ENCODE measurements at regions not wholly inside any gene's neighbourhood (a gene's known extent, or its start where the extent isn't known, plus 50 kb on each side); places are given as distances from the start of the nearest gene placed in this dataset.

DNA sequence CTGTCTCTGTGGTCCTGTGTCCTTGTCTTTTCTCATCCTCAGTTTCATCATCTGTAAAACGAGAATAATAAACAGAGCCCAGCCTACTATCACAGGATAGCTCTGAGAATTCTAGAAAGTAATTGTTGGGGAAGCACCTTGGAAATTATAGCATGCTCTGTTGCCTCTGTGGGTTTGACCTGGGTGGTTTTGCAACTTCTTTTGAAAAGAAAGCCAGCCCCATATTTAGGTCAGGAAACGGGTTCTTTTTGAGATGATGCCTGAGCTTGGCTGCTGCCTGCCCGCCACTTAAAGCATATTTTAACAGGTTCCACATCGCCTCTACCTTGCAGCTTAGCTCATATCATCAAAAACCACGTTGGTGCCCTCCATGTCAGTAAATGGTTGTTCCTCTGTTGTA lies 111.1 kb downstream of the TLR4 start:
- Mint-ChIP-seq H3K36me3 (ENCODE audit: low read depth) (no peaks in the 10 kb centered on the region), H3K27me3 (ENCODE audit: low read depth) (peaks cover 3% of the 10 kb centered on the region), H3K9me3 (no peaks in the 10 kb centered on the region), H3K4me3 (no peak overlapping the region), H3K4me1 (no peaks in the 10 kb centered on the region), H3K27ac (ENCODE audit: unreplicated experiment) (no peak overlapping the region)
- no peak for DNase-seq (ENCODE audit: low read depth, low spot score)
- TF ChIP-seq, protein P1, sequence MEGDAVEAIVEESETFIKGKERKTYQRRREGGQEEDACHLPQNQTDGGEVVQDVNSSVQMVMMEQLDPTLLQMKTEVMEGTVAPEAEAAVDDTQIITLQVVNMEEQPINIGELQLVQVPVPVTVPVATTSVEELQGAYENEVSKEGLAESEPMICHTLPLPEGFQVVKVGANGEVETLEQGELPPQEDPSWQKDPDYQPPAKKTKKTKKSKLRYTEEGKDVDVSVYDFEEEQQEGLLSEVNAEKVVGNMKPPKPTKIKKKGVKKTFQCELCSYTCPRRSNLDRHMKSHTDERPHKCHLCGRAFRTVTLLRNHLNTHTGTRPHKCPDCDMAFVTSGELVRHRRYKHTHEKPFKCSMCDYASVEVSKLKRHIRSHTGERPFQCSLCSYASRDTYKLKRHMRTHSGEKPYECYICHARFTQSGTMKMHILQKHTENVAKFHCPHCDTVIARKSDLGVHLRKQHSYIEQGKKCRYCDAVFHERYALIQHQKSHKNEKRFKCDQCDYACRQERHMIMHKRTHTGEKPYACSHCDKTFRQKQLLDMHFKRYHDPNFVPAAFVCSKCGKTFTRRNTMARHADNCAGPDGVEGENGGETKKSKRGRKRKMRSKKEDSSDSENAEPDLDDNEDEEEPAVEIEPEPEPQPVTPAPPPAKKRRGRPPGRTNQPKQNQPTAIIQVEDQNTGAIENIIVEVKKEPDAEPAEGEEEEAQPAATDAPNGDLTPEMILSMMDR (conservative IDR thresholded peaks at IDR 0.05): no peak

DNA sequence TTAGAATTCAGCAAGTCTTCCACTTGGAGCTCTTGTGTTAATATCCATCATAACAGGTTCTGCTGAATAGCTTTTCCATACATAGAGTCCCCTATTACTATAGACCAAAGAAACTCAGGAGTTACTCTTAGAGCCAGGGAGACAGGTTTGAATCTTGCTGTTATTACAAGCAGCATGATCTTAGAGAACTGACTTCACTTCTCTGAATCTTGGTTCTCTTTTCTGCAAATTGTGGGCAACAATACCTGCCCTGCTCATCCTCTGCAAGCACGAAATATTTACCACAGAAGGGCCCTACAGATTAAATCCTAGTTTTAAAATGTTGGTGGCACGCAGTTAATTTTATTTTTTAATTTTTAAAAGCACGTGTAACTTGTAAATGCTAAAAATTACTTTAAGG lies 111.7 kb downstream of the TLR4 start:
- Mint-ChIP-seq H3K4me1 (no peaks in the 10 kb centered on the region), H3K27ac (ENCODE audit: unreplicated experiment) (no peak overlapping the region), H3K27me3 (ENCODE audit: low read depth) (peaks cover 3% of the 10 kb centered on the region), H3K9me3 (no peaks in the 10 kb centered on the region), H3K36me3 (ENCODE audit: low read depth) (no peaks in the 10 kb centered on the region), H3K4me3 (no peak overlapping the region)
- DNase-seq (ENCODE audit: low read depth, low spot score): no peak
- TF ChIP-seq, protein P1 (conservative IDR thresholded peaks at IDR 0.05): no peak

DNA sequence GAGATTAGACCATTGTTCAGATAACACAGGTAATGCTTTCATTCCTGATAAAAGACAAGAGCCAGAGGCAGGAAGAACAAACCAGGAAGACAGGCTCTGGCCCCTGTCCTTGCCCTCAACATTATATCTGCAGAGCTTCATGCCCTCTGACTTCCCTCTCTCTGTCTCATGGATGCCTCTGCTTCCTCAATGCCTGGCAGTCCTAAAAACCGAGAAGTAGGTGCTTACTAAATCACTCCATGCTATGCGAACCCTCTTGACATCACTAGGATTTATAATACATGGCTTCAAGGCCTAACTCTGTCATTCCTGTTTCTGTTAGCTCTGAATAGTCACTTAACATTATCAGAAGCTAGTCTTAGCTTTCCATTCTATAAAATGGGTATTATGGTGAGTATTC lies 117.8 kb downstream of the TLR4 start:
- Mint-ChIP-seq H3K27ac (ENCODE audit: unreplicated experiment) (no peak overlapping the region), H3K36me3 (ENCODE audit: low read depth) (no peaks in the 10 kb centered on the region), H3K4me3 (no peak overlapping the region), H3K27me3 (ENCODE audit: low read depth) (no peaks in the 10 kb centered on the region), H3K4me1 (no peaks in the 10 kb centered on the region), H3K9me3 (no peaks in the 10 kb centered on the region)
- DNase-seq (ENCODE audit: low read depth, low spot score): no peak
- TF ChIP-seq, protein P1 (conservative IDR thresholded peaks at IDR 0.05): no peak

DNA sequence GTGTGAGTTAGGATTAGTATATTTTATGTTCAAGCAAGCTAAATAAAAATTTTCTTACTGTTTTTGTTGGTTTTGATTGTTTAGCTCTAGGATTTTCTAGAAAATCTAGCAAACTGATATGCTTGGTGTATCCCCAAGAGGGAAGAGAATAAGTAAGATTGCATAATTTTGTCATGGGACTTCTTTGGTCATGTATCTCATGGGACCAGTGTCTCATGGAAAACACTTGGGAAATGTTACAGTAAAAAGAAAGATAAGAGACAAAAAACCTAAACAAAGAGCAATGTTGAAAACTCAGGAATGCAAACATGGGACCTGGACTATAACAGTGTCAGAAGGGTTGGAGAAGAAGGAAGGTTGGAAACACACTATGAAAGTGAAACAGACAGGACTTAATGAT lies 119.4 kb downstream of the TLR4 start:
- H3K9me3 Mint-ChIP-seq: no peaks in the 10 kb centered on the region
- H3K4me3 Mint-ChIP-seq: no peak overlapping the region
- no peak for DNase-seq (ENCODE audit: low read depth, low spot score)
- no peaks in the 10 kb centered on the region for H3K27me3 Mint-ChIP-seq (ENCODE audit: low read depth)
- no peaks in the 10 kb centered on the region for H3K36me3 Mint-ChIP-seq (ENCODE audit: low read depth)
- H3K27ac Mint-ChIP-seq (ENCODE audit: unreplicated experiment): no peak overlapping the region
- TF ChIP-seq, protein P1 (conservative IDR thresholded peaks at IDR 0.05): no peak
- H3K4me1 Mint-ChIP-seq: no peaks in the 10 kb centered on the region

DNA sequence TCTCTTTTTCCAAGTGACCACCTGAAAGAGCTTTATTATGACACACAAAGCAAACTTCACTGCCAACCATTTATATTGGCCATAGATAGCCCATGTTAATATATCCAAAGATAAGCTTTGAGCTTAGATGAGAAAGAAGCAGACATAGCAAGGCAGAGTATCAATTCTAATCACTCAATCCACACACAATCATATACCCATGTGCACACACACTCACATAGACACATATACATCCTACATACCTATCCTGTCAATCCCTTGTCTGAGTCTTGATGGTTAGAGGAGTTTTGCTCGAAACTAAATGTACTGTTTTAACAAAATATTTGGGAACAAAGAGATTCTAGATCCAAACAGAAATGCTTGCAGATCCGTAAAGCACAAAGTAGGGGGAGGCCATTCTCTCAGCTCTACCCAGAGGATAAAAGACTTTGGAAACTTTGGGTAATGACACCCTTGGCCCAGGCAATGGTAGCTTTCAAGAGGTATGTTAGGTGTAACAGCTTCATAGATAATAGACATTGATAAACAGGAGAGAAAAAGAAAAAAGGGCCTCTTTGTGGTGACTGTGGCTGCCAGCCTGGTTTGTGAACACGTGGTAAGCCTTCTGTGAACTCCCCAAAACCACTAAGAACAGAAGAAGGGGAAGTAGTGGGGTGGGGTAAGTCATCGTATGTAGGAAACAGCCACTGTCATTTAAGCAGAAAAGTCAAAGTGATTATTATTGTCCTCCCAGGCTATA lies 121.6 kb downstream of the TLR4 start:
- Mint-ChIP-seq H3K36me3 (ENCODE audit: low read depth) (no peaks in the 10 kb centered on the region), H3K27me3 (ENCODE audit: low read depth) (no peaks in the 10 kb centered on the region), H3K9me3 (no peaks in the 10 kb centered on the region), H3K4me1 (no peaks in the 10 kb centered on the region), H3K4me3 (no peak overlapping the region), H3K27ac (ENCODE audit: unreplicated experiment) (no peak overlapping the region)
- TF ChIP-seq, protein P1 (conservative IDR thresholded peaks at IDR 0.05): no peak
- no peak for DNase-seq (ENCODE audit: low read depth, low spot score)
